Mesenchymal stem cell (in vitro differentiated cells and primary cell): ENCODE measurements at regions not wholly inside any gene's neighbourhood (a gene's known extent, or its start where the extent isn't known, plus 50 kb on each side); places are given as distances from the start of the nearest gene placed in this dataset.

Experiments
- DNase-seq: peaks from one replicate; pipeline ENCODE4 v3.0.0-alpha.2; 2013
- H2AFZ ChIP-seq: one replicate; pipeline ENCODE4 v1.6.1; 2013; ENCODE audit warnings: low read depth, mild to moderate bottlenecking, control low read depth, inconsistent platforms, low read length, moderate library complexity
- H2AK5ac ChIP-seq: 2 replicates; pipeline ENCODE4 v1.6.1; 2013; ENCODE audit warnings: low read length, moderate library complexity, mild to moderate bottlenecking, inconsistent platforms; ENCODE audit not compliant: severe bottlenecking
- H2BK120ac ChIP-seq: one replicate; pipeline ENCODE4 v1.6.1; 2013; ENCODE audit warnings: low read depth, mild to moderate bottlenecking, inconsistent platforms, low read length, moderate library complexity
- H2BK12ac ChIP-seq, 2 experiments: one replicate each; pipeline ENCODE4 v1.6.1; 2013; ENCODE audit warnings: inconsistent platforms in 2 of 2, low read length in 2 of 2, mild to moderate bottlenecking in 2 of 2, moderate library complexity in 2 of 2, control low read depth in 1 of 2
- H2BK15ac ChIP-seq: one replicate; pipeline ENCODE4 v1.6.1; 2013; ENCODE audit warnings: mild to moderate bottlenecking, low read depth, inconsistent platforms; ENCODE audit not compliant: poor library complexity, severe bottlenecking
- H2BK5ac ChIP-seq: 2 replicates; pipeline ENCODE4 v1.6.1; 2013; ENCODE audit warnings: low read depth, mild to moderate bottlenecking, low read length, control low read depth, inconsistent platforms; ENCODE audit not compliant: poor library complexity, severe bottlenecking
- H3K14ac ChIP-seq, 2 experiments: one replicate each; pipeline ENCODE4 v1.6.1; 2013; ENCODE audit warnings: inconsistent platforms in 2 of 2, low read length in 2 of 2, control low read depth in 1 of 2, mild to moderate bottlenecking in 1 of 2, moderate library complexity in 1 of 2
- H3K18ac ChIP-seq, 2 experiments: one replicate each; pipeline ENCODE4 v1.6.1; 2013; ENCODE audit warnings: inconsistent platforms in 2 of 2, low read length in 2 of 2, control low read depth in 1 of 2, low read depth in 1 of 2, mild to moderate bottlenecking in 1 of 2
- H3K23ac ChIP-seq, 2 experiments: one replicate each; pipeline ENCODE4 v1.6.1; 2013; ENCODE audit warnings: inconsistent platforms in 2 of 2, low read length in 2 of 2, mild to moderate bottlenecking in 2 of 2, moderate library complexity in 2 of 2, control low read depth in 1 of 2
- H3K27ac ChIP-seq: 2 replicates; pipeline ENCODE4 v1.5.1; 2013; ENCODE audit warnings: mild to moderate bottlenecking, moderate library complexity, low read length, control low read depth, inconsistent platforms; ENCODE audit not compliant: poor library complexity, severe bottlenecking
- H3K27me3 ChIP-seq, 2 experiments: 2 replicates each; pipeline versions ENCODE4 v1.6.1 to v1.7.0; 2013; ENCODE audit warnings: low read length in 2 of 2, mild to moderate bottlenecking in 2 of 2, moderate library complexity in 2 of 2, control low read depth in 1 of 2, inconsistent platforms in 1 of 2; ENCODE audit not compliant: control insufficient read depth in 1 of 2, insufficient read depth in 1 of 2
- H3K36me3 ChIP-seq, 2 experiments: 2 replicates each; pipeline versions ENCODE4 v1.6.1 to v1.7.0; 2013; ENCODE audit warnings: low read length in 2 of 2, control low read depth in 1 of 2, inconsistent platforms in 1 of 2, low read depth in 1 of 2, mild to moderate bottlenecking in 1 of 2; ENCODE audit not compliant: insufficient read depth in 2 of 2, control insufficient read depth in 1 of 2
- H3K4ac ChIP-seq, 2 experiments: one replicate each; pipeline ENCODE4 v1.6.1; 2013; ENCODE audit warnings: inconsistent platforms in 2 of 2, low read length in 2 of 2, mild to moderate bottlenecking in 2 of 2, moderate library complexity in 2 of 2, control low read depth in 1 of 2, low read depth in 1 of 2
- H3K4me1 ChIP-seq: 2 replicates; pipeline ENCODE4 v1.6.1; 2013; ENCODE audit warnings: low read depth, low read length, control low read depth; ENCODE audit not compliant: control insufficient read depth, insufficient read depth
- H3K4me2 ChIP-seq: 2 replicates; pipeline ENCODE4 v1.6.1; 2013; ENCODE audit warnings: low read length, mild to moderate bottlenecking, inconsistent platforms; ENCODE audit not compliant: poor library complexity, severe bottlenecking
- H3K4me3 ChIP-seq, 2 experiments: 2 replicates each; pipeline versions ENCODE4 v1.5.1 to v1.7.0; 2013; ENCODE audit warnings: low read length in 2 of 2, mild to moderate bottlenecking in 2 of 2, control low read depth in 1 of 2, low read depth in 1 of 2; ENCODE audit not compliant: insufficient read depth in 1 of 2
- H3K79me1 ChIP-seq: replicated peaks from 2 replicates; pipeline ENCODE4 v1.6.1; 2013; ENCODE audit warnings: mild to moderate bottlenecking, control low read depth, low read length, inconsistent platforms; ENCODE audit not compliant: poor library complexity, severe bottlenecking
- H3K9ac ChIP-seq: 2 replicates; pipeline ENCODE4 v1.7.0; 2013; ENCODE audit warnings: mild to moderate bottlenecking, low read length, moderate library complexity
- H3K9me3 ChIP-seq: 2 replicates; pipeline ENCODE4 v1.7.0; 2013; ENCODE audit warnings: mild to moderate bottlenecking, low read length; ENCODE audit not compliant: control insufficient read depth
- H4K8ac ChIP-seq: one replicate; pipeline ENCODE4 v1.6.1; 2013; ENCODE audit warnings: inconsistent platforms, mild to moderate bottlenecking, low read length, moderate library complexity
- H4K91ac ChIP-seq: one replicate; pipeline ENCODE4 v1.6.1; 2013; ENCODE audit warnings: mild to moderate bottlenecking, low read length, inconsistent platforms
- WGBS: methylation state at CpG from one replicate; pipeline ENCODE4 v1.1.7; 2013; ENCODE audit warnings: mixed read lengths; 5-methylcytosine and 5-hydroxymethylcytosine counted together

DNA sequence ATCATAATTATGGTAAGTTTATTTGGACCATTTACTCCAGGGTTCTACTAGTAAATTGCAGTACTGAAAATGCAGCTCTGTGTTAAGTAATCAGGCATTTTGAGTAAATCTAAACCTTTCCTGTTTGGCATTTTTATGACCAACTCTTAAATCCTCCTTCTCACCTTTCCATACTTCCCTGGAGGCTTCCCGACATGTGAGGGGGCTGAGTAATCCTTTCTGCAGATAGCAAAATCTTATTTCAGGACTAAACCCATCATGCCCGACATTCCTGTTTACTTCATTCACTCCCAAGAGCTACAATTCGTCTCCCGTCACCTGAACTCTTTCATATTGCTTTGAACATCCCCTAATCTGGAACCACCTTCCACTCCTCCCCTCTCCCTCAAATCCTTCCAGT, 296.6 kb downstream of the IKZF2 start:
- H3K27ac ChIP-seq, result no peak overlapping the region
- H3K9ac ChIP-seq, result no peak overlapping the region
- H3K4ac ChIP-seq, result no peak overlapping the region
- no peaks in the 10 kb centered on the region for H3K79me1 ChIP-seq
- H3K23ac ChIP-seq, result no peak overlapping the region
- H2AFZ ChIP-seq, result no peak overlapping the region
- no peak overlapping the region for H3K4me3 ChIP-seq
- H3K36me3 ChIP-seq, result no peaks in the 10 kb centered on the region
- no peak overlapping the region for H2BK15ac ChIP-seq
- H4K91ac ChIP-seq, result no peak overlapping the region
- H2BK120ac ChIP-seq, result no peak overlapping the region
- H2AK5ac ChIP-seq, result no peak overlapping the region
- no peak overlapping the region for H3K4me2 ChIP-seq
- peaks cover 2% of the 10 kb centered on the region for H3K4me1 ChIP-seq
- no peaks in the 10 kb centered on the region for H3K9me3 ChIP-seq
- no peak overlapping the region for H2BK5ac ChIP-seq
- no peak overlapping the region for H3K14ac ChIP-seq
- no peak for DNase-seq
- no peaks in the 10 kb centered on the region for H3K27me3 ChIP-seq
- WGBS, result 85% methylated on average over 4 of the region's 4 CpGs
- no peak overlapping the region for H2BK12ac ChIP-seq
- H3K18ac ChIP-seq, result no peak overlapping the region
- H4K8ac ChIP-seq, result no peak overlapping the region

GRCh38 chr2:212854116-212854515, 297.3 kb downstream of the IKZF2 start:
- Histone ChIP-seq H2BK15ac (no peak overlapping the region), H2AFZ (no peak overlapping the region), H3K14ac (no peak overlapping the region), H3K36me3 (no peaks in the 10 kb centered on the region), H2BK12ac (no peak overlapping the region), H3K4me3 (no peak overlapping the region), H4K91ac (no peak overlapping the region), H3K79me1 (no peaks in the 10 kb centered on the region), H3K4me1 (peaks cover 2% of the 10 kb centered on the region), H3K4me2 (no peak overlapping the region), H3K23ac (no peak overlapping the region), H2AK5ac (no peak overlapping the region), H3K18ac (no peak overlapping the region), H4K8ac (no peak overlapping the region), H3K9ac (no peak overlapping the region), H3K4ac (no peak overlapping the region), H3K27ac (no peak overlapping the region), H2BK5ac (no peak overlapping the region), H3K9me3 (no peaks in the 10 kb centered on the region), H2BK120ac (no peak overlapping the region), H3K27me3 (no peaks in the 10 kb centered on the region)
- DNase-seq, result no peak

DNA sequence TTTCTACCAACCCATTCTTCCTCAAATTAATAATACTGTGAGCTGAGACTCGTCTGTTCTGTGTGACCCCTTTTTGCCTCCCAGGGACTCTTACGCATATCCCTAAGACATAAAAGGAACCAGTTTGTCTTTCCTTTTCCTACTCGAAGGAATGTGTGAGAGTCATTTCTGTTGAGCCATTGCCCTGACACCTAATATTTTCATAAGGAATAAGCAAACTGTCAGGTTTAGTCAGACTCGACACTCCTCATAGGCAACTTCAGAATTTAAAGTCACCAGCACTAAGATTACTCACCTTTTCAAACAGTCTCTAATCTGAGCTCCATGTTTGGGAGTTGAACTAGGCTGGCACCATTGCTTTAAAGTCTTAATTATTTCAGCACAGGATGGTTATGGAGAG, 305.5 kb downstream of the IKZF2 start:
- no peak overlapping the region for H2AFZ ChIP-seq
- no peak overlapping the region for H2BK12ac ChIP-seq
- H3K36me3 ChIP-seq, result no peaks in the 10 kb centered on the region
- 85% methylated on average over 4 of the region's 4 CpGs for WGBS
- no peak overlapping the region for H2BK15ac ChIP-seq
- H4K8ac ChIP-seq, result no peak overlapping the region
- no peak overlapping the region for H4K91ac ChIP-seq
- DNase-seq, result no peak
- no peaks in the 10 kb centered on the region for H3K4me1 ChIP-seq
- no peak overlapping the region for H3K18ac ChIP-seq
- H3K9ac ChIP-seq, result peak overlapping the region; percentile 25
- no peak overlapping the region for H3K4me3 ChIP-seq
- no peak overlapping the region for H3K4me2 ChIP-seq
- no peak overlapping the region for H3K14ac ChIP-seq
- no peak overlapping the region for H3K4ac ChIP-seq
- H3K23ac ChIP-seq, result no peak overlapping the region
- no peak overlapping the region for H3K27ac ChIP-seq
- no peak overlapping the region for H2BK120ac ChIP-seq
- no peak overlapping the region for H2BK5ac ChIP-seq
- H3K79me1 ChIP-seq, result no peaks in the 10 kb centered on the region
- H3K9me3 ChIP-seq, result no peaks in the 10 kb centered on the region
- H3K27me3 ChIP-seq, result no peaks in the 10 kb centered on the region
- no peak overlapping the region for H2AK5ac ChIP-seq

DNA sequence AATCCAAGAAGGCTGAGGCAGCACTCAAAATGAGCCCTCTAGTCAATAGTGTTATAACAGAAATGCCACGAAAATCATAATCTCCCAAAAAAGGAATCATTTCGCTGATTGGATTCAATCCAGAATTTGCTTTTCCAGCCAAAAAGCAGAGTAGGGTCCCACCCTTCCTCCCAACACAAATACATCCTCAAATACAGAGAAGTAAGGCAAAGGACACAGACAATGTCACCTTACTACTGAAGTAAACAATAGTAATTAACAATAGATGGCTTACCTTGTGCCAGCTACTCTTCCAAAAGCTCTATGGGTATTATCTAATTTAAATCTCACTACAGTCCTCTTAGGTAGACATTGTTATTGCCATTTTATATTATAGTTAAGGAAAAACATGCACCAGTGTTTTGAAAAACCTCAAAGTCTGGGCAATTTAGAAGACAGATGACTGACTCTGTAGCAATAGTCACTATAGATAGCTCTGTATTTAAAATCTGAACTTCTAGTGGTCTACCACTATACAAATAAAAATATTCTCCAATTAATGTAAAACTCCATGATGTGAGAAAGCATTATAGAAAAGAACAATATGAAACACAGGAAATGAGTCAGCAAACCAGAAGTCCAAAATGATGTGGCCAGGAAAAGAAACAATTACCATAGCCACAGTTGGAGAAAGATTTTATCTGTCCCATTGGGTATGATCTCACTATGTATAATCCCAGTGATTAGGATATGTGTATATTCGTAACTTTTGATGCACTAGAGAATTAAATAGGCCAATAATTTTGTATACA, 305.0 kb upstream of the ERBB4 start:
- Histone ChIP-seq H3K79me1 (no peaks in the 10 kb centered on the region), H3K27ac (peak overlapping the region; percentile 19), H2BK5ac (no peak overlapping the region), H3K18ac (no peak overlapping the region), H3K4me2 (no peak overlapping the region), H3K36me3 (no peaks in the 10 kb centered on the region), H2BK15ac (no peak overlapping the region), H3K4ac (no peak overlapping the region), H2AK5ac (no peak overlapping the region), H3K4me1 (no peaks in the 10 kb centered on the region), H3K14ac (no peak overlapping the region), H3K23ac (no peak overlapping the region), H3K4me3 (peak overlapping the region in 1 of 2 experiments; percentile 4), H3K27me3 (no peaks in the 10 kb centered on the region), H4K8ac (no peak overlapping the region), H4K91ac (no peak overlapping the region), H3K9ac (peak overlapping the region; percentile 75), H3K9me3 (no peaks in the 10 kb centered on the region), H2AFZ (no peak overlapping the region), H2BK12ac (no peak overlapping the region), H2BK120ac (no peak overlapping the region)
- peak; percentile 72 for DNase-seq
- 83% methylated on average over 2 of the region's 3 CpGs for WGBS
